Coronary artery (tissue), 2 donors: ENCODE measurements at regions not wholly inside any gene's neighbourhood (a gene's known extent, or its start where the extent isn't known, plus 50 kb on each side); places are given as distances from the start of the nearest gene placed in this dataset.

ENCODE experiments used
- DNase-seq: peaks from one replicate; pipeline ENCODE4 v3.0.0-alpha.2; 2017; ENCODE audit warnings: low spot score
- H3K27ac ChIP-seq, 2 donors: fragments of 200-600 bp; sonication (generic); one replicate each; pipeline ENCODE4 v1.5.1; 2016 to 2019
- H3K4me3 ChIP-seq: fragments of 200-600 bp; sonication (generic); 2 replicates; pipeline ENCODE4 v1.5.1; 2016; ENCODE audit warnings: mild to moderate bottlenecking, moderate library complexity
- CTCF ChIP-seq: fragments of 200-600 bp; sonication (generic); IDR thresholded peaks from one replicate; pipeline ENCODE4 v1.5.1; 2019; ENCODE audit warnings: antibody characterized with exemption

- no peak overlapping the region for H3K4me3 ChIP-seq
- no peak for TF ChIP-seq CTCF
- no peak overlapping the region for H3K27ac ChIP-seq
- no peak for DNase-seq
Measured at GRCh38 chr6:168244961-168245551, 74.5 kb downstream of the DACT2 start.

GRCh38 chr6:168243812-168244376, 75.7 kb downstream of the DACT2 start:
- DNase-seq, result no peak
- TF ChIP-seq CTCF, result no peak
- Histone ChIP-seq H3K4me3 (no peak overlapping the region), H3K27ac (no peak overlapping the region)

GRCh38 chr6:168242940-168243225, 76.7 kb downstream of the DACT2 start:
- Histone ChIP-seq H3K27ac (no peak overlapping the region), H3K4me3 (no peak overlapping the region)
- TF ChIP-seq CTCF, result no peak
- no peak for DNase-seq

GRCh38 chr6:168242111-168242939, 77.3 kb downstream of the DACT2 start:
- H3K27ac ChIP-seq, result no peak overlapping the region
- no peak for DNase-seq
- no peak for TF ChIP-seq CTCF
- H3K4me3 ChIP-seq, result no peak overlapping the region

- no peak overlapping the region for H3K27ac ChIP-seq
- no peak overlapping the region for H3K4me3 ChIP-seq
- no peak for TF ChIP-seq CTCF
- DNase-seq, result no peak
Measured at GRCh38 chr6:168240160-168240559, 79.4 kb downstream of the DACT2 start.

GRCh38 chr6:168239044-168239773, 80.4 kb downstream of the DACT2 start:
- DNase-seq, result no peak
- Histone ChIP-seq H3K27ac (no peak overlapping the region), H3K4me3 (no peak overlapping the region)
- no peak for TF ChIP-seq CTCF
